AG04449 (cell line): ENCODE measurements at regions not wholly inside any gene's neighbourhood (a gene's known extent, or its start where the extent isn't known, plus 50 kb on each side); places are given as distances from the start of the nearest gene placed in this dataset.

Experiments
- CTCF ChIA-PET: fragments of 350-600 bp; formaldehyde crosslinking; extraction: SDS; loops from one replicate; lab custom pipeline; 2021; ENCODE audit warnings: antibody characterized with exemption; lab: Yijun Ruan, JAX
- POLR2A ChIA-PET: fragments of 400-600, 350-600 bp; formaldehyde crosslinking; extraction: SDS; loops from one replicate; lab custom pipeline; 2020; ENCODE audit warnings: antibody characterized with exemption, inconsistent platforms; lab: Yijun Ruan, JAX
- DNase-seq: peaks from one replicate; pipeline ENCODE4 v3.0.0-alpha.2; 2010; ENCODE audit warnings: low read depth, low spot score
- H3K4me3 ChIP-seq: 2 replicates; pipeline ENCODE4 v1.5.1; 2011; ENCODE audit warnings: low read depth, mild to moderate bottlenecking, control low read depth, low read length
- CTCF ChIP-seq: IDR thresholded peaks from one replicate; pipeline ENCODE4 v1.5.1; 2011; ENCODE audit warnings: mild to moderate bottlenecking, moderate library complexity, low read length, control low read depth, inconsistent platforms; ENCODE audit not compliant: insufficient read depth; ENCODE audit errors: missing control alignments

GRCh38 chr6:12472601-12473038 lies 182.5 kb downstream of the EDN1 start:
- POLR2A ChIA-PET: no interaction called here
- no peak for TF ChIP-seq CTCF
- CTCF ChIA-PET: interaction anchor here (1.0 kb wide), 1 partner anchor 9 kb away, joined by 3 read pairs; no protein-coding TSS in a partner anchor
- no peak for DNase-seq
- no peak overlapping the region for H3K4me3 ChIP-seq

- POLR2A ChIA-PET: no interaction called here
- TF ChIP-seq CTCF: no peak
- CTCF ChIA-PET: interaction anchor here (0.6 to 1.0 kb wide), 2 partner anchors 9 to 132 kb away, joined by 3 read pairs; no protein-coding TSS in a partner anchor
- DNase-seq: no peak
- H3K4me3 ChIP-seq: no peak overlapping the region
Measured at GRCh38 chr6:12473494-12473893, 183.3 kb downstream of the EDN1 start.

- ChIA-PET POLR2A (no interaction called here), CTCF (interaction anchor here (1.0 kb wide), 1 partner anchor 131 kb away, joined by 3 read pairs; no protein-coding TSS in a partner anchor)
- TF ChIP-seq CTCF: no peak
- no peak overlapping the region for H3K4me3 ChIP-seq
- no peak for DNase-seq
Measured at GRCh38 chr6:12474167-12475140, 184.3 kb downstream of the EDN1 start.

GRCh38 chr6:12476484-12476883 lies 186.3 kb downstream of the EDN1 start:
- TF ChIP-seq CTCF: no peak
- H3K4me3 ChIP-seq: no peak overlapping the region
- ChIA-PET POLR2A (no interaction called here), CTCF (interaction anchor here (1.2 kb wide), 1 partner anchor 129 kb away, joined by 3 read pairs; no protein-coding TSS in a partner anchor)
- DNase-seq: no peak

- CTCF ChIA-PET: interaction anchor here (1.3 kb wide), 2 partner anchors 30 to 126 kb away, joined by 3 read pairs; no protein-coding TSS in a partner anchor
- POLR2A ChIA-PET: no interaction called here
- no peak for DNase-seq
- TF ChIP-seq CTCF: no peak
- H3K4me3 ChIP-seq: no peak overlapping the region
Measured at GRCh38 chr6:12477616-12478015, 187.5 kb downstream of the EDN1 start.

- CTCF ChIA-PET: interaction anchor here (1.7 kb wide), 1 partner anchor 127 kb away, joined by 7 read pairs; no protein-coding TSS in a partner anchor
- no peak for TF ChIP-seq CTCF
- POLR2A ChIA-PET: no interaction called here
- H3K4me3 ChIP-seq: no peak overlapping the region
- no peak for DNase-seq
Measured at GRCh38 chr6:12478921-12479320, 188.8 kb downstream of the EDN1 start.
